ENCODE measurements at regions not wholly inside any gene's neighbourhood (a gene's known extent, or its start where the extent isn't known, plus 50 kb on each side); places are given as distances from the start of the nearest gene placed in this dataset.
A peak's percentile ranks its signal among the peaks of the same experiment; 100 is the strongest.

GRCh38 chr2:204339212-204339715 lies 206.0 kb upstream of the PARD3B start:
- no peak for TF ChIP-seq CTCF (IDR thresholded peaks at IDR 0.05; ENCODE audit: insufficient read depth, low read length)
- H3K4me3 ChIP-seq (ENCODE audit: low read depth, low read length) = no peak overlapping the region

DNA sequence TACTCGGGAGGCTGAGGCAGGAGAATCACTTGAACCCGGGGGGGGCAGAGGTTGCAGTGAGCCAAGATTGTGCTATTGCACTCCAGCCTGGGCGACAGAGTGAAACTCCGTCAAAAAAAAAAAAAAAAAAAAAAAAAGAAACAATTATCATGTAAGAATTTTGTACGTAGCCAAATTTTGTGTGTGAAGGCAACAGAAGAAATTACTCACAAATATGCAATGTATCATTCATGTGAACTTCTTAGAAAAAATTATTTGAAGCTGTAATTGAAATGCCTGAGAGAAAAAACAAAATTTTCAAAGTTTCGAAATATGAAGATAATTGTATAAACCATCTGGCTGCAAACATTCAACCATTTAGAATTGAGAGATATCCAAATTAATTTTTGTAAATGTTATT lies 204.8 kb upstream of the PARD3B start:
- no peak overlapping the region for H3K4me3 ChIP-seq (ENCODE audit: low read depth, low read length)
- no peak for TF ChIP-seq CTCF (IDR thresholded peaks at IDR 0.05; ENCODE audit: insufficient read depth, low read length)
- no peak for DNase-seq (ENCODE audit: low read depth)

More at GRCh38 chr2:204339212-204339715, 206.0 kb upstream of the PARD3B start:
- DNase-seq (ENCODE audit: low read depth) = no peak

GRCh38 chr2:204341887-204342276 lies 203.4 kb upstream of the PARD3B start:
- H3K4me3 ChIP-seq (ENCODE audit: low read depth, low read length) = no peak overlapping the region
- TF ChIP-seq CTCF (IDR thresholded peaks at IDR 0.05; ENCODE audit: insufficient read depth, low read length) = no peak
- DNase-seq (ENCODE audit: low read depth) = no peak

- no peak for DNase-seq (ENCODE audit: low read depth)
- no peak for TF ChIP-seq CTCF (IDR thresholded peaks at IDR 0.05; ENCODE audit: insufficient read depth, low read length)
- H3K4me3 ChIP-seq (ENCODE audit: low read depth, low read length) = no peak overlapping the region
Observed at GRCh38 chr2:204343685-204344084, 201.6 kb upstream of the PARD3B start.

GRCh38 chr2:204344119-204344518 lies 201.2 kb upstream of the PARD3B start:
- no peak for TF ChIP-seq CTCF (IDR thresholded peaks at IDR 0.05; ENCODE audit: insufficient read depth, low read length)
- DNase-seq (ENCODE audit: low read depth) = no peak
- no peak overlapping the region for H3K4me3 ChIP-seq (ENCODE audit: low read depth, low read length)

DNA sequence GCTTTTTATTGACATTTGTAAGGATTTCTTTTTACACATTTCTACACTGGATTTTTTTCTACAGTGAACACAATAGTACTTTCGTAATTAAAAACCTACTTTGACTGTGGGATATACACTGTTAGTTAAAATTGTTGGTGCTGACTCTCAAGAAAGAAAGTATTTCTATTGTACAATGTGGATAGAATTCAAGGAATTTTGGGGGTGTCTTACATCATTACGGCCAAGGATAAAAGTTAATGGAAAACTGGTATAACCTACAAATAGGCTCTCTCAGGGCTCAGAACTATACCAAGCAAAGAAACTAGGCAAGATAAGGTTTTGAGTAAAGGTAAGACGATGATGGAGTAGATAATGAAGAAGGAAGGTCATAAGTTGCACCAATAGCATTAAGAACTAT lies 198.4 kb upstream of the PARD3B start:
- H3K4me3 ChIP-seq (ENCODE audit: low read depth, low read length) = no peak overlapping the region
- no peak for DNase-seq (ENCODE audit: low read depth)
- no peak for TF ChIP-seq CTCF (IDR thresholded peaks at IDR 0.05; ENCODE audit: insufficient read depth, low read length)

DNA sequence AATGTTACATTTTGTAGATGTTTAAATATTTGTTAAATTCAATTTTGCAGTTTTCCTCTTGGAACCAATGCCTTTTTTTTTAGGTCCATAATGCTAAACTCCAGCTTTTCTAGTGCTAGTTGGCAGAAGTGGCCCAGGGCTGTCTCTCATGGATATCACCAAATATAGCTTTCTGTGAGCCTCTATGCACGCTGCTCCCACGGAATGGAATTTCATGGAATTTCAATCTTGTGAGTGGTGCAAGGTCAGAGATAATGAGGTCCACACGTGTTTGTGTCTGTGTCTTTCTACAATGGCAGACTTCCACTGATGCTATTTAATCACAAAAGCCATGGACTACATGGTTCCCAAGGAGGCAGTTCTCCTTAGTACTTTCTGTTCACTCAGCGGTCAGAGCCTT lies 191.5 kb upstream of the PARD3B start:
- peak; percentile 59 for DNase-seq (ENCODE audit: low read depth)
- H3K4me3 ChIP-seq (ENCODE audit: low read depth, low read length) = no peak overlapping the region
- no peak for TF ChIP-seq CTCF (IDR thresholded peaks at IDR 0.05; ENCODE audit: insufficient read depth, low read length)

Data from fibroblast of the aortic adventitia (primary cell).